ENCODE measurements at regions not wholly inside any gene's neighbourhood (a gene's known extent, or its start where the extent isn't known, plus 50 kb on each side); places are given as distances from the start of the nearest gene placed in this dataset.

DNA sequence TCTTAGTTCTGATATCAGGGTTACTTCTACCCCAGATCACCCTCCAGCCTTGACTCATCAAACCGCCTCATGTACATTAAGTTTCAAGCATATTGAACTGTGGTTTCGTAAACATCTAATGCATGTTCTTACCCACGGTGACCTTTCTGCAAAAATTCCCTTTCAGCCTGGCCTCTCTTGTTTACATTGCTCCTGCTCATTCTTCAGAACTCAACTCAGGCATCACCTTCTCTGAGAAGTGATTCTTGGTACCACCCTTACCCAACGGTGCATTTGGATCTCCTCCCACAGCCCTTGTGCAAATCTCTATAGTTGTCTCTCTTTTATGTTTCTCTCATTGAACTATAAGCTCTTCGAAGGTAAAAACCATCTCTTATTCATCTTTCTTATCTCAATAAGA lies 503.1 kb upstream of the PKDCC start:
- Mint-ChIP-seq H3K27ac (no peak overlapping the region), H3K27me3 (ENCODE audit: low read depth in 3 of 3) (peaks cover 0 to 4% (median 0%) of the 10 kb centered on the region in 3 donors), H3K9me3 (peaks cover 0 to 2% (median 0%) of the 10 kb centered on the region in 6 donors), H3K36me3 (peaks cover 0 to 5% (median 0%) of the 10 kb centered on the region in 3 donors), H3K4me1 (no peaks in the 10 kb centered on the region), H3K4me3 (no peak overlapping the region)
- DNase-seq: no peak

DNA sequence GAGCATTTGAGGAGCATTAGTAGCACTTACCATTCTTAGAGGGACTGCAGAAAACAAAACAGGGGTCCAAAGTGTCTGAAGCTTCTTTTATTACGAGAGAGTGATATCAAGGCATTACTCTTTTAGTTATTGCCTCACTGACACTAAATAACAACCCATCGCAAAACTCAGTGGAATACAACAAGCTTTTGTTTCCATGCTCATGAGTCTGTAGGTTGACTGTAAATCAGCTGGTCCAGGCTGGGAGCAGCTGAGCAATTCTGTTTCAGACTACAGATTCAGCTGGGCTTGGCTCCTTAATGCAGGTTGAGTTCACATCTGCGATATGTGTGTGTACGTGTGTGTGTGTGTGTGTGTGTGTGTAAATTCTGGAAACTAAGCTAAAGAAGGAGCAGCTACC lies 501.8 kb upstream of the PKDCC start:
- Mint-ChIP-seq H3K4me1 (no peaks in the 10 kb centered on the region), H3K27me3 (ENCODE audit: low read depth in 3 of 3) (peaks cover 0 to 4% (median 0%) of the 10 kb centered on the region in 3 donors)
- DNase-seq: no peak

DNA sequence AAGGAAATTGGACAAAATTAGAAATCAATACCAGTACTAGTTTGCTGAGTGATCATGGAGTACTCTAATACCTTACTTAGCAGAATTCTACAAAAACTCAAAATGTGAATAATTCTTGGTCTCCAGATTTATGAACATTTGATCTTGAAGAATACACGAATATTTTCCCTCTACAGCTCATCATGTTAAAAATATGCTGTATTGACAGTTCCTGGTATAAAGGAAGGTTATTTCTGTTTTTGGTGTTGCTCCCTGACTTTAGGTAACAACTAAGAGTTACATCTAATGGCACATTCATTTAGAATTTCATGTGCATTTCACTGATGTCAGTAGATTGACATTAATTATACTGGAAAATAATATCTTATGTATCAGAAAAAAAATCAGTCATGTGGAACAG lies 479.2 kb upstream of the PKDCC start:
- DNase-seq: no peak
- Mint-ChIP-seq H3K36me3 (no peaks in the 10 kb centered on the region), H3K27ac (no peak overlapping the region), H3K9me3 (peaks cover 0 to 3% (median 0%) of the 10 kb centered on the region in 6 donors), H3K27me3 (ENCODE audit: low read depth in 3 of 3) (peaks cover 0 to 3% (median 1%) of the 10 kb centered on the region in 3 donors), H3K4me1 (peaks cover 0 to 8% of the 10 kb centered on the region in 2 donors), H3K4me3 (no peak overlapping the region)

More for the DNA sequence above, 501.8 kb upstream of the PKDCC start:
- H3K4me3 Mint-ChIP-seq: no peak overlapping the region
- peaks cover 0 to 2% (median 0%) of the 10 kb centered on the region in 6 donors for H3K9me3 Mint-ChIP-seq
- H3K27ac Mint-ChIP-seq: no peak overlapping the region
- H3K36me3 Mint-ChIP-seq: peaks cover 0 to 5% (median 0%) of the 10 kb centered on the region in 3 donors

- peaks cover 0 to 3% (median 1%) of the 10 kb centered on the region in 3 donors for H3K27me3 Mint-ChIP-seq (ENCODE audit: low read depth in 3 of 3)
- no peak for DNase-seq
- peaks cover 0 to 2% (median 0%) of the 10 kb centered on the region in 6 donors for H3K9me3 Mint-ChIP-seq
- H3K4me1 Mint-ChIP-seq: peaks cover 0 to 8% of the 10 kb centered on the region in 2 donors
- no peak overlapping the region for H3K27ac Mint-ChIP-seq
- no peak overlapping the region for H3K4me3 Mint-ChIP-seq
- H3K36me3 Mint-ChIP-seq: no peaks in the 10 kb centered on the region
Measured at GRCh38 chr2:41572154-41572553, 475.7 kb upstream of the PKDCC start.

DNA sequence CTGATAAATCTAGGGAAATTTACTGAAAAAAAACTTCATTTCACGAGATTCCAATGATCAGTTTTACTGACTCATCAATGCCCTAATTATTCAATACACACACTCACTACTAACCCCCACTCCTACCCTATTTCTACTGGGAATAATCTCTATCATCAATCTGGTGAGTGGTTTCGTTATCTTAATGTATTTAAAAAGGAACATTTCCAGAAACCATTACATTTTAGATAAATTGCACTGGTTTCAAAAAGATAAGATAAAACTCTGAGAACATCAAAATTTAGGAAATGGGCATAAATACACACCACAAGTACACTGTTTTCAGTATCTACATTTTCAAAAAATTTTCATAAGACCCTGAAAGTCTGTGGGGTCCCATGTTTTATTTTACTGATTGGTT lies 471.4 kb upstream of the PKDCC start:
- H3K4me1 Mint-ChIP-seq: peaks cover 0 to 8% of the 10 kb centered on the region in 2 donors
- no peaks in the 10 kb centered on the region for H3K36me3 Mint-ChIP-seq
- no peak overlapping the region for H3K4me3 Mint-ChIP-seq
- H3K27ac Mint-ChIP-seq: no peak overlapping the region
- peaks cover 0 to 3% (median 0%) of the 10 kb centered on the region in 3 donors for H3K27me3 Mint-ChIP-seq (ENCODE audit: low read depth in 3 of 3)
- peaks cover 0 to 5% (median 0%) of the 10 kb centered on the region in 6 donors for H3K9me3 Mint-ChIP-seq
- DNase-seq: no peak

GRCh38 chr2:41579806-41580205 lies 468.0 kb upstream of the PKDCC start:
- no peak for DNase-seq
- H3K27ac Mint-ChIP-seq: no peak overlapping the region
- no peaks in the 10 kb centered on the region for H3K4me1 Mint-ChIP-seq
- peaks cover 0 to 3% (median 3%) of the 10 kb centered on the region in 3 donors for H3K36me3 Mint-ChIP-seq
- H3K27me3 Mint-ChIP-seq (ENCODE audit: low read depth in 3 of 3): peaks cover 0 to 5% (median 2%) of the 10 kb centered on the region in 3 donors
- no peak overlapping the region for H3K4me3 Mint-ChIP-seq
- peaks cover 5 to 16% (median 8%) of the 10 kb centered on the region in 6 donors for H3K9me3 Mint-ChIP-seq

- no peak for DNase-seq
- no peak overlapping the region for H3K4me3 Mint-ChIP-seq
- H3K4me1 Mint-ChIP-seq: no peaks in the 10 kb centered on the region
- H3K9me3 Mint-ChIP-seq: peaks cover 5 to 26% (median 12%) of the 10 kb centered on the region in 6 donors
- H3K36me3 Mint-ChIP-seq: peaks cover 0 to 8% (median 3%) of the 10 kb centered on the region in 3 donors
- no peak overlapping the region for H3K27ac Mint-ChIP-seq
- H3K27me3 Mint-ChIP-seq (ENCODE audit: low read depth in 3 of 3): peaks cover 0 to 8% (median 2%) of the 10 kb centered on the region in 3 donors
Measured at GRCh38 chr2:41580806-41581205, 467.0 kb upstream of the PKDCC start.

DNA sequence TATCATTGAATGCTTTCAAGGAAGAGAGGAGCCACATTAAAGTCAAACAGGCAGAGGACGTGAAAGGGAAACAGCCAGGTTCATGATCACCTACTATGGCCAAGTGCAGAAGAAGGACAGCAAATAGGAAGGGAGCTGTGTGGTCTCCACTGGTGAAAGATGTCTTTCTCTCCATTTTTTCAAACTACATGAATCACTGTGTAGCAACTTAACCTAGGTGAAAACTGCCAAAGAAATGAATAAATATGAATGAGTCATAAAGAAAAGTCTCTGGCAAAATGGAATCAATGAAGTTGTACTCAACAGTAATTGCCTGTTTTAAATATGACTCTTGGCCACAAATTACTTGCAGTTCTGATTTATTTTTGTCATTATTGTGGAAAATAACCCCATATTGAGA lies 452.6 kb upstream of the PKDCC start:
- H3K4me3 Mint-ChIP-seq: no peak overlapping the region
- H3K27me3 Mint-ChIP-seq (ENCODE audit: low read depth in 3 of 3): no peaks in the 10 kb centered on the region
- no peaks in the 10 kb centered on the region for H3K4me1 Mint-ChIP-seq
- no peak for DNase-seq
- H3K9me3 Mint-ChIP-seq: no peaks in the 10 kb centered on the region
- H3K36me3 Mint-ChIP-seq: no peaks in the 10 kb centered on the region
- H3K27ac Mint-ChIP-seq: no peak overlapping the region

GRCh38 chr2:41597680-41598079 lies 450.1 kb upstream of the PKDCC start:
- Mint-ChIP-seq H3K27me3 (ENCODE audit: low read depth in 3 of 3) (no peaks in the 10 kb centered on the region), H3K4me1 (no peaks in the 10 kb centered on the region), H3K4me3 (no peak overlapping the region), H3K9me3 (no peaks in the 10 kb centered on the region), H3K27ac (no peak overlapping the region), H3K36me3 (no peaks in the 10 kb centered on the region)
- DNase-seq: no peak

DNA sequence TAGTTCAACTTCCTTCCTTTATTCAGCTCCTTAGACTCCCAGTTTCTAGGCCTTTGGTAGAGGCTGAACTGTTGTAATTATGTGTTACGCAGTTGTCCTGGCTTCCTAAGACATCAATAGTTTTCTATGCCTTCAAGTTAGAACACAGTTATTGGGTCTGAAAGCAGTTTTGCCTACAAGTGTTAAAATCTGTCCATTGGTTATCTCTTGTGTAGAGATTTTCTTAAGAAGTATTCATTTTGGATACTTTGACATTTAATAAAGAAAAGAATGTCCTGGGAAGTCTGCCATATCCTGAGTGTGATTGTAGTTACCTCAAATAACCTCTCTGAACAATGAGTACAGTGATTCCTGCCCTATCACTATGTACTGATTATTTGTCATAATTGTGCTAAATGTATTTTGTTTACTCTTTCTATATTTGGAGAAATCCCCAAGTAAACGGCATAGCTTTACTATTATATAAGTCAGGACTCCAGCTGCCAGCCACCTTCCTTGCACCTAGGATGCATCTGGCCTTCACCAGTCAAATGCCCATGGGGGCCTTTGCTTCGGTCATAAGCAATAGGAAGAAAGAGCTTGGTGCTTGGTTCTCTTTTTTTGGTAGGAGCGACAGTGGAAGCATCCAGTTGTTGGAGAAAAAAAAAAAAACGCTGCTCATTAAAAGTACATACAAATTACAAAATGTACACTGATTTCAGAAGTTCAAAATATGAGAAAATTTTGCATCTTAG lies 449.5 kb upstream of the PKDCC start:
- H3K4me3 Mint-ChIP-seq: no peak overlapping the region

GRCh38 chr2:41600460-41600859 lies 447.4 kb upstream of the PKDCC start:
- Mint-ChIP-seq H3K27me3 (ENCODE audit: low read depth in 3 of 3) (peaks cover 0 to 3% (median 0%) of the 10 kb centered on the region in 3 donors), H3K4me3 (no peak overlapping the region), H3K9me3 (no peaks in the 10 kb centered on the region), H3K27ac (no peak overlapping the region), H3K4me1 (no peaks in the 10 kb centered on the region), H3K36me3 (no peaks in the 10 kb centered on the region)
- no peak for DNase-seq

More for the DNA sequence above, 449.5 kb upstream of the PKDCC start:
- no peak for DNase-seq
- Mint-ChIP-seq H3K27ac (no peak overlapping the region), H3K4me1 (no peaks in the 10 kb centered on the region), H3K27me3 (ENCODE audit: low read depth in 3 of 3) (peaks cover 0 to 3% (median 0%) of the 10 kb centered on the region in 3 donors), H3K36me3 (no peaks in the 10 kb centered on the region), H3K9me3 (no peaks in the 10 kb centered on the region)

DNA sequence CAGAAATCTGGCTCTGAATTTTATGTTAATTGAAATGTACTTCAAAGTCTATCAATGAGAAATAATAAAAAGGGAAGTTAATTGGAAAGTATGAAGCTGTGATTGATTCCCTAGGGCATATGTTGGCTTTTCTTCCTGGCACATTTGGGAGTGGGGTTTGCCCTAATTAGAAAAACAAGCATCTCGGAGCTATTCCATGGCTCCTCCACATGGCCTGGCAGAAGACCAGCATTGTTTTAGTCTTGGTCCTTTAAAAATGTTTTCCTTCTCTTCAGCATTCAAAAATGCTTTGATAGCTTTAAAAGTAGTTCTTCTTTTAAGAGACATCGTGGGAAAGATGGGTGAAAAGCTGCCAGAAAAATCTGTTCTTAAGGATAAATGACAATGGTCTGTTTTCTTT lies 445.5 kb upstream of the PKDCC start:
- DNase-seq: no peak
- H3K36me3 Mint-ChIP-seq: no peaks in the 10 kb centered on the region
- H3K9me3 Mint-ChIP-seq: no peaks in the 10 kb centered on the region
- no peak overlapping the region for H3K4me3 Mint-ChIP-seq
- H3K4me1 Mint-ChIP-seq: no peaks in the 10 kb centered on the region
- H3K27ac Mint-ChIP-seq: no peak overlapping the region
- peaks cover 0 to 3% (median under 1%) of the 10 kb centered on the region in 3 donors for H3K27me3 Mint-ChIP-seq (ENCODE audit: low read depth in 3 of 3)

GRCh38 chr2:41605311-41605710 lies 442.5 kb upstream of the PKDCC start:
- peaks cover 0 to 3% (median 0%) of the 10 kb centered on the region in 6 donors for H3K9me3 Mint-ChIP-seq
- H3K4me1 Mint-ChIP-seq: no peaks in the 10 kb centered on the region
- no peak for DNase-seq
- no peak overlapping the region for H3K4me3 Mint-ChIP-seq
- no peak overlapping the region for H3K27ac Mint-ChIP-seq
- H3K27me3 Mint-ChIP-seq (ENCODE audit: low read depth in 3 of 3): peaks cover 2 to 3% (median 2%) of the 10 kb centered on the region in 3 donors
- H3K36me3 Mint-ChIP-seq: no peaks in the 10 kb centered on the region

- peaks cover 0 to 3% (median 0%) of the 10 kb centered on the region in 6 donors for H3K9me3 Mint-ChIP-seq
- H3K4me3 Mint-ChIP-seq: no peak overlapping the region
- no peak overlapping the region for H3K27ac Mint-ChIP-seq
- DNase-seq: no peak
- H3K27me3 Mint-ChIP-seq (ENCODE audit: low read depth in 3 of 3): peaks cover 2 to 3% (median 2%) of the 10 kb centered on the region in 3 donors
- no peaks in the 10 kb centered on the region for H3K4me1 Mint-ChIP-seq
- no peaks in the 10 kb centered on the region for H3K36me3 Mint-ChIP-seq
Measured at GRCh38 chr2:41605914-41606313, 441.9 kb upstream of the PKDCC start.

All from immature natural killer cell (primary cell).